Fibroblast of lung (primary cell): ENCODE measurements at regions not wholly inside any gene's neighbourhood (a gene's known extent, or its start where the extent isn't known, plus 50 kb on each side); places are given as distances from the start of the nearest gene placed in this dataset.

Experiments used
- DNase-seq, 2 donors: peaks; one replicate each; pipeline versions ENCODE4 v3.0.0 to v3.0.0-alpha.2; 2010; ENCODE audit warnings: low read depth in 2 of 2
- H2AFZ ChIP-seq: 2 replicates; pipeline ENCODE4 v1.5.1; 2012; ENCODE audit warnings: low read length, control low read depth, inconsistent platforms
- H3K27ac ChIP-seq: 2 replicates; pipeline ENCODE4 v1.5.1; 2011; ENCODE audit warnings: low read length, control low read depth; ENCODE audit not compliant: insufficient read depth
- H3K27me3 ChIP-seq: 2 replicates; pipeline ENCODE4 v1.5.1; 2011; ENCODE audit warnings: mild to moderate bottlenecking, low read length; ENCODE audit not compliant: control insufficient read depth, insufficient read depth
- H3K36me3 ChIP-seq: 2 replicates; pipeline ENCODE4 v1.5.1; 2011; ENCODE audit warnings: low read length; ENCODE audit not compliant: control insufficient read depth, insufficient read depth
- H3K4me1 ChIP-seq: 2 replicates; pipeline ENCODE4 v1.5.1; 2011; ENCODE audit warnings: low read length; ENCODE audit not compliant: control insufficient read depth, insufficient read depth; ENCODE audit errors: extremely low read depth
- H3K4me2 ChIP-seq: 2 replicates; pipeline ENCODE4 v1.5.1; 2011; ENCODE audit warnings: low read length, control low read depth; ENCODE audit not compliant: insufficient read depth; ENCODE audit errors: extremely low read depth
- H3K4me3 ChIP-seq, 4 experiments: fragments of 200-600 bp in 1 of 4; sonication (generic) in 1 of 4; replicated peaks in 1 of 4; 2 replicates each; pipeline ENCODE4 v1.5.1; 2011 to 2016; ENCODE audit warnings: low read length in 4 of 4, low read depth in 3 of 4, mild to moderate bottlenecking in 3 of 4, control low read depth in 2 of 4, inconsistent platforms in 1 of 4, mixed read lengths in 1 of 4; ENCODE audit not compliant: insufficient read depth in 1 of 4; ENCODE audit errors: control extremely low read depth in 1 of 4
- H3K79me2 ChIP-seq: 2 replicates; pipeline ENCODE4 v1.5.1; 2012; ENCODE audit warnings: mild to moderate bottlenecking, low read length, inconsistent platforms; ENCODE audit not compliant: control insufficient read depth, insufficient read depth
- H3K9ac ChIP-seq: 2 replicates; pipeline ENCODE4 v1.5.1; 2011; ENCODE audit warnings: mild to moderate bottlenecking, low read length, control low read depth; ENCODE audit not compliant: insufficient read depth
- H3K9me3 ChIP-seq: 2 replicates; pipeline ENCODE4 v1.5.1; 2012; ENCODE audit warnings: low read depth, low read length; ENCODE audit not compliant: control insufficient read depth, insufficient read depth
- H4K20me1 ChIP-seq: 2 replicates; pipeline ENCODE4 v1.5.1; 2011; ENCODE audit warnings: low read length; ENCODE audit not compliant: control insufficient read depth, insufficient read depth; ENCODE audit errors: extremely low read depth
- CTCF ChIP-seq, 2 donors: IDR thresholded peaks in 1 of 2; conservative IDR thresholded peaks in 1 of 2; 1 replicate in 1 of 2; 2 replicates in 1 of 2; pipeline ENCODE4 v1.5.1; 2011 to 2012; ENCODE audit warnings: low read length in 2 of 2, control low read depth in 1 of 2, inconsistent platforms in 1 of 2, low read depth in 1 of 2, mild to moderate bottlenecking in 1 of 2
- EZH2 ChIP-seq: IDR thresholded peaks from 2 replicates; pipeline ENCODE4 v1.5.1; 2012; ENCODE audit warnings: low read length, control low read depth, mild to moderate bottlenecking; ENCODE audit errors: missing control alignments

GRCh38 chr7:41311301-41311700 is 391.6 kb downstream of the INHBA start:
- H4K20me1 ChIP-seq = no peaks in the 10 kb centered on the region
- no peak overlapping the region for H3K4me3 ChIP-seq
- no peaks in the 10 kb centered on the region for H3K36me3 ChIP-seq
- H3K79me2 ChIP-seq = no peaks in the 10 kb centered on the region
- no peak overlapping the region for H3K4me2 ChIP-seq
- H2AFZ ChIP-seq = no peak overlapping the region
- H3K9me3 ChIP-seq = no peaks in the 10 kb centered on the region
- H3K9ac ChIP-seq = no peak overlapping the region
- H3K27ac ChIP-seq = no peak overlapping the region
- no peaks in the 10 kb centered on the region for H3K27me3 ChIP-seq
- H3K4me1 ChIP-seq = no peaks in the 10 kb centered on the region
- TF ChIP-seq CTCF (conservative IDR thresholded peaks at IDR 0.05 in 1 of 2, IDR thresholded peaks at IDR 0.05 in 1 of 2; ENCODE audit: low read depth in 1 of 2, low read length in 2 of 2) (no peak), EZH2 (no peak)
- DNase-seq = no peak

GRCh38 chr7:41306486-41306885 is 396.4 kb downstream of the INHBA start:
- Histone ChIP-seq H3K9me3 (no peaks in the 10 kb centered on the region), H3K4me2 (no peak overlapping the region), H3K27ac (no peak overlapping the region), H3K9ac (no peak overlapping the region), H3K36me3 (no peaks in the 10 kb centered on the region), H3K79me2 (no peaks in the 10 kb centered on the region), H3K4me1 (no peaks in the 10 kb centered on the region), H3K27me3 (no peaks in the 10 kb centered on the region), H4K20me1 (no peaks in the 10 kb centered on the region), H2AFZ (no peak overlapping the region), H3K4me3 (no peak overlapping the region)
- TF ChIP-seq CTCF (conservative IDR thresholded peaks at IDR 0.05 in 1 of 2, IDR thresholded peaks at IDR 0.05 in 1 of 2; ENCODE audit: low read depth in 1 of 2, low read length in 2 of 2) (no peak), EZH2 (no peak)
- no peak for DNase-seq

- Histone ChIP-seq H3K9me3 (no peaks in the 10 kb centered on the region), H3K27ac (no peak overlapping the region), H4K20me1 (no peaks in the 10 kb centered on the region), H3K36me3 (no peaks in the 10 kb centered on the region), H3K27me3 (no peaks in the 10 kb centered on the region), H2AFZ (no peak overlapping the region), H3K9ac (no peak overlapping the region), H3K4me1 (no peaks in the 10 kb centered on the region), H3K4me2 (no peak overlapping the region), H3K79me2 (no peaks in the 10 kb centered on the region), H3K4me3 (no peak overlapping the region)
- TF ChIP-seq EZH2 = no peak
- TF ChIP-seq CTCF (conservative IDR thresholded peaks at IDR 0.05 in 1 of 2, IDR thresholded peaks at IDR 0.05 in 1 of 2; ENCODE audit: low read depth in 1 of 2, low read length in 2 of 2) = no peak
- no peak for DNase-seq
Measured at GRCh38 chr7:41305001-41305400, 397.9 kb downstream of the INHBA start.
